ENCODE measurements at regions not wholly inside any gene's neighbourhood (a gene's known extent, or its start where the extent isn't known, plus 50 kb on each side); places are given as distances from the start of the nearest gene placed in this dataset.

- Histone ChIP-seq H3K9me2 (replicated peaks; ENCODE audit: low read depth, low read length) (no peaks in the 10 kb centered on the region), H3K4me1 (ENCODE audit: insufficient read depth, low read length, poor library complexity, severe bottlenecking) (no peaks in the 10 kb centered on the region), H3K27me3 (ENCODE audit: insufficient read depth, low read length, poor library complexity, severe bottlenecking) (no peaks in the 10 kb centered on the region), H2AFZ (ENCODE audit: low read length) (no peak overlapping the region), H3K36me3 (ENCODE audit: insufficient read depth, low read length) (no peaks in the 10 kb centered on the region), H4K20me1 (ENCODE audit: insufficient read depth, low read length, poor library complexity, severe bottlenecking) (no peaks in the 10 kb centered on the region), H3K4me3 (ENCODE audit: low read length, poor library complexity, severe bottlenecking) (no peak overlapping the region), H3K9ac (ENCODE audit: low read depth, low read length, poor library complexity, severe bottlenecking) (no peak overlapping the region), H3K9me3 (ENCODE audit: insufficient read depth, low read depth, low read length) (no peaks in the 10 kb centered on the region), H3F3A (ENCODE audit: low read depth) (no peaks in the 10 kb centered on the region), H3K79me2 (ENCODE audit: insufficient read depth, low read length) (no peaks in the 10 kb centered on the region), H3K4me2 (ENCODE audit: low read depth, low read length, poor library complexity, severe bottlenecking) (no peak overlapping the region)
- TF ChIP-seq CTCF (conservative IDR thresholded peaks at IDR 0.05; ENCODE audit: low read length) (no peak), EZH2phosphoT487 (IDR thresholded peaks at IDR 0.05; ENCODE audit: borderline replicate concordance) (no peak)
These were observed 104.0 kb downstream of the ACAA2 start for GRCh38 chr18:49709347-49709690.

GRCh38 chr18:49708662-49709346, 104.5 kb downstream of the ACAA2 start:
- Histone ChIP-seq H3K27me3 (ENCODE audit: insufficient read depth, low read length, poor library complexity, severe bottlenecking) (no peaks in the 10 kb centered on the region), H3K36me3 (ENCODE audit: insufficient read depth, low read length) (no peaks in the 10 kb centered on the region), H3F3A (ENCODE audit: low read depth) (no peaks in the 10 kb centered on the region), H3K4me3 (ENCODE audit: low read length, poor library complexity, severe bottlenecking) (no peak overlapping the region), H3K9ac (ENCODE audit: low read depth, low read length, poor library complexity, severe bottlenecking) (no peak overlapping the region), H3K79me2 (ENCODE audit: insufficient read depth, low read length) (no peaks in the 10 kb centered on the region), H4K20me1 (ENCODE audit: insufficient read depth, low read length, poor library complexity, severe bottlenecking) (no peaks in the 10 kb centered on the region), H3K4me1 (ENCODE audit: insufficient read depth, low read length, poor library complexity, severe bottlenecking) (no peaks in the 10 kb centered on the region), H3K9me3 (ENCODE audit: insufficient read depth, low read depth, low read length) (no peaks in the 10 kb centered on the region), H3K4me2 (ENCODE audit: low read depth, low read length, poor library complexity, severe bottlenecking) (no peak overlapping the region), H3K9me2 (replicated peaks; ENCODE audit: low read depth, low read length) (no peaks in the 10 kb centered on the region), H2AFZ (ENCODE audit: low read length) (no peak overlapping the region)
- no peak for TF ChIP-seq EZH2phosphoT487 (IDR thresholded peaks at IDR 0.05; ENCODE audit: borderline replicate concordance)
- no peak for TF ChIP-seq CTCF (conservative IDR thresholded peaks at IDR 0.05; ENCODE audit: low read length)

- no peaks in the 10 kb centered on the region for H3K9me2 ChIP-seq (replicated peaks; ENCODE audit: low read depth, low read length)
- no peak for TF ChIP-seq CTCF (conservative IDR thresholded peaks at IDR 0.05; ENCODE audit: low read length)
- TF ChIP-seq EZH2phosphoT487 (IDR thresholded peaks at IDR 0.05; ENCODE audit: borderline replicate concordance): no peak
- no peaks in the 10 kb centered on the region for H3K79me2 ChIP-seq (ENCODE audit: insufficient read depth, low read length)
- no peaks in the 10 kb centered on the region for H3K9me3 ChIP-seq (ENCODE audit: insufficient read depth, low read depth, low read length)
- no peak overlapping the region for H3K4me2 ChIP-seq (ENCODE audit: low read depth, low read length, poor library complexity, severe bottlenecking)
- no peak overlapping the region for H3K4me3 ChIP-seq (ENCODE audit: low read length, poor library complexity, severe bottlenecking)
- no peak overlapping the region for H3K9ac ChIP-seq (ENCODE audit: low read depth, low read length, poor library complexity, severe bottlenecking)
- no peaks in the 10 kb centered on the region for H3F3A ChIP-seq (ENCODE audit: low read depth)
- no peak overlapping the region for H2AFZ ChIP-seq (ENCODE audit: low read length)
- no peaks in the 10 kb centered on the region for H4K20me1 ChIP-seq (ENCODE audit: insufficient read depth, low read length, poor library complexity, severe bottlenecking)
- no peaks in the 10 kb centered on the region for H3K36me3 ChIP-seq (ENCODE audit: insufficient read depth, low read length)
- no peaks in the 10 kb centered on the region for H3K4me1 ChIP-seq (ENCODE audit: insufficient read depth, low read length, poor library complexity, severe bottlenecking)
- no peaks in the 10 kb centered on the region for H3K27me3 ChIP-seq (ENCODE audit: insufficient read depth, low read length, poor library complexity, severe bottlenecking)
These were observed 105.7 kb downstream of the ACAA2 start for GRCh38 chr18:49707599-49707998.
